ENCODE measurements at regions not wholly inside any gene's neighbourhood (a gene's known extent, or its start where the extent isn't known, plus 50 kb on each side); places are given as distances from the start of the nearest gene placed in this dataset.

DNA sequence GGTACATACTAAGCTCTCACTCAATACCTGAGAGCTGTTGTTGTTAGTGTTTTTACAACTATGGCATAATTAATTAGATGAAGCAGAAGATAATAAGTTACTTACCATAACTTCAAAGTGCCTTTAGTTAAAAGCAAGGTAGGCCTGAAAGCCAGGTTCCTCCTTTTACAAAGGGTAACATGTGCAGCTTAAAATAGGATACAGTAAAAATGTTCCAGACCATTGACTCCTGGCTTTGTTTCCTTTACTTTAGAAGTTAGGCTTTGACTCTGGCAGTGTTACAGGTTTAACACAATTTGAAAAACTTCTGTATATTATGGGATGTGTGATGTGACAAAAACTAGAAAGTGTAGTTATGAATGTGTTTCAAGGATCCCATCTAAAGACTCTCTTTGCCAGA is 522.5 kb downstream of the EPM2A start:
- DNase-seq = no peak

DNA sequence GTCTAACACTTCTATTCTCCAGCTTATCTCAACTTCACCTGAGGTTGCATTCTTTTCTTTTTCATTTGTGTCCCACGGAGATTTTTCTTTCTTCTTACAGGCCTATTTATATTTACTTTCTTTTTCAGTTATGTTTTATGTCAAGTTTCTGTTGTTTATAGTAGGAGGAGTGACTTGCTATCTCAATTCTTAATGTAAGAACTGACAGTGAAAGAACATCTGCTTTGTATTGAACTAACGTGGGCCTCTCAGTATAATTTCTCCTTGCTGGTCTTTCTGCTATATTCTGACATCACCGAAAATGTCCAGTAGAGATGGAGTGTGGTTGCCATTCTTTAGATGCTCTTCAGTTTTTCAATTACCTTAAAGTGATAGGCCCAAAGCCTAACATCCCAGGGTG is 521.7 kb downstream of the EPM2A start:
- no peak for DNase-seq

DNA sequence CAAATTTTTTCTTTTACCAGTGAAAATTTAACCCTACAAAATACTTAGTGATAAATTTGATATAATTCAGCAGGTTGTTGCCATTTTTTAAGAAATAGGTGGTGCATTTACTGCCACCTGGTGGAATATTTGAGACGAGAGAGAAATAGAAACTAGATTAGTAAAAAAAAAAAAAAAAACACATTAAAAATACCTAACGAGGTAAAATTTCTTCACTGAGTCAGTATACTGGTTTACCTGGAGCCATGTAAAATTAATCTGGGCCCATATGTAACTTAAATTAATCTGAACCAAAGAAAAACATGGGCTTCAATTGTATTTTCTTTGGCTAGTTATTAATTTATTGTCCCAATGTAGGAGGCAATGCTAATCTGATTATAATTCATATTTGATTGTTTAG is 520.8 kb downstream of the EPM2A start:
- DNase-seq = peak; percentile 10 to 65

DNA sequence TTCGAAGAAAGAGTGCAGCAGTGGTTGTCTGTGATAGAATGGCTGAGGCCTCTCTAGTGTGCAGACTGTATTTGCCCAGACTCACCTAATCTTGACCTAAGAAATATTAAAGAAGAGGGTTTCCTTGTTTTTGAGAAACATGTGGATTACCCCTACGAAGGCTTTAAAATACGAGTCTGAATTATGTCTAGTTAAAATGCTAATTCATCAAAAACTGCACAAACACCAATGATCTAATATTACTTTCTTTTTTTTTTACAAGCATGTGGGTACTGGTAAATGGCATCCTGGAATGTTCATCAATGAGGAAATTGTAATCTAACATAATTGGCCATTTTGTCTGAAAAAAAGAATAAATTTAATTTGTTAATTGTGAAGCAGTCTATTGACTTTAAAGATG is 510.9 kb downstream of the EPM2A start:
- DNase-seq = no peak

DNA sequence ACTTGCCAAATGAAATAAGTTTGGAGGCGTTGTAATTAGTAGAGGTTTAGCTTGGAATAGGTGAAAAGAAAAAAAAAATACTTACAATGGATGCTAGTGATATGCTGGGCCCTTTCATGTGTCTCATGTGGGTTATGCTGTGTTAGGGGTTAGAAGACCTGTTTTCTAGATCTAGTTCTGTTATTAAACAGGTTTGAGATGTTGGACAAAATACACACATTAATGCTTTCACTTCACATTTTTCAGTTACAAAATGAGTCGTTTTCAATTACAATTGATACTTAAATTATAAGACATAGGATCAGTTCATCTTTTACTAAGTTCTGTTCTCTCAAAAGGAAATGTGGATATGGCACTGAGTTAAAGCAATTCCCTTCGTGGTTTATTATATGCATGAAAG is 509.8 kb downstream of the EPM2A start:
- no peak for DNase-seq

DNA sequence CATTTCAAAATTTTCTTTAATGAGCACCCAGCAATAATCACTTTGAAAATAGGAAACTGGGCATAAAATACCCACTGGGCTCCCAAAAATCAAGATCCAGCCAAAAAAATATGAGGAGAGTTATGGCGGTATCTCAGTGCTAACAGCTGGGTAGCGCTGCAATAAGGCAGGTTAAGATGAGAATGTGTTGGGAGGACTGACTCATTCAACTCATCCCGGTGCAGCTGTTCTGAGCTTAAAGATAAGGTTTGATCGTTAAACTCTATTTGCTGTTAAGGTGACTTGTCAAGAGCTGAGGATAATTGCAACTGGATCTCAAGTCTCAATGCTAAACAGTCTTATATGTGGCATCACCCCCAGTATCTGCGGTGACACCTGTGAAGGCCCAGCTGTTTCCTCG is 507.7 kb downstream of the EPM2A start:
- DNase-seq = no peak

DNA sequence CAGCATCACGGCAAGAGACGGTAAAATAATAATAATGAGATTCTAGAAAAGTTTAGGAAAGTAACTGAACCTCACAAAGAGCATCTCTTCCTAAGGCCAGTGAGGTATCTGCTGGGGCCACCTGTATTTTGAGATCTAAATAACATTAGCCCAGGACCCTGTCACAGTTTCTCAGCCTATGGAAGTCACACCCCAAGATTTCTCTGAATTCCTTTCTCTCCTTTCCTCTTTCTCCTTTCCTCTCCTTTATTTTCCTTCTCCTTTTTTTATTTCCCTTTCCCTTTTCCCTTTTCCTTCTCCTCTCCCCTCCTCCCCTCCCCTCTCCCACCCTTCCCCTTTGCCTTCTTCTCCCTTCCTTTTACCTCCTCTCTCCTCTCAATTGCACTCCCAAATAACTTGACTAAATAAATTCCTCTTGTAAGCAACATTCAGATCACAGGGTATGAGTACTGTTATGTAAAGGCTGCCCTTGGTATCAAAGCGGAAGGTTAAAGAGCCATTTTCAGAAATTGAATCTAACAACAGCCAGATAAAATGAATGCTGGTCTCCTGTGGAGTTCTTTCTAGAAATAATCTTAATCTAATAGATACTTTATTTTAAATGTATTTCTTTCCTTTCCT is 506.2 kb downstream of the EPM2A start:
- no peak for DNase-seq

DNA sequence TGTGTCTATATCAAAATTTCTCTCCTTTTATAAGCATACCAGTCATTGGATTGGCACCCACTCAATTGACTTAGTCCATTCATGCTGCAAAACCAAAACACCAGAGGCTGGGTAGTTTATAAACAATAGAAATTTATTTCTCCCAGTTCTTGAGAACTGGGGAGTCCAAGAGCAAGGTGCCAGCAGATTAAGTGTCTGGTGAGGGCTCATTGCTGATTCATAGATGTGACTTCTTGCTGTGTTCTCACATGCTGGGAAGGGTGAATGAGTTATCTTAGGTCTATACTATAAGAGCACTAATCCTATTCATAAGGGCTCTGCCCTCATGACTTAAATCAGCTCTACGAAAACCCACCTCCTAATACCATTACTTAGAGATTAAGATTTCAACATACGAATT is 501.4 kb downstream of the EPM2A start:
- no peak for DNase-seq

DNA sequence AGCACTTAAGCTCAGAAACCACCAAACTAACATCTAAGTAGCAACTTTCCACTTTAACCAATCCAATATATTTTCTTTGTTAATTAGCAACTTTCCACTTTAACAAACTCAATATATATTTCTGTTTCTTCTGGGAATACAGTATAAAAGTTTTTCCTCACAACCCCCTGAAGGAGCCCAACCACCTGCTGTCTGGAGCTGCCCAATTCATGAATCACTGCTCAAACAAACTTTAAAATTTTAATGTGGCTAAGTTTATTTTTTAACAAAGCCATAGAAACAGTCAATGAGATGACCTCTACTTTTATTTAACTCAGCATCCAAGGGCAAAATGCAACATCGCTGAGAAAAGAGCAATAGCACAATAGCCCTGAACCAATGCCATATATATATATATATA is 500.1 kb downstream of the EPM2A start:
- DNase-seq = no peak

DNA sequence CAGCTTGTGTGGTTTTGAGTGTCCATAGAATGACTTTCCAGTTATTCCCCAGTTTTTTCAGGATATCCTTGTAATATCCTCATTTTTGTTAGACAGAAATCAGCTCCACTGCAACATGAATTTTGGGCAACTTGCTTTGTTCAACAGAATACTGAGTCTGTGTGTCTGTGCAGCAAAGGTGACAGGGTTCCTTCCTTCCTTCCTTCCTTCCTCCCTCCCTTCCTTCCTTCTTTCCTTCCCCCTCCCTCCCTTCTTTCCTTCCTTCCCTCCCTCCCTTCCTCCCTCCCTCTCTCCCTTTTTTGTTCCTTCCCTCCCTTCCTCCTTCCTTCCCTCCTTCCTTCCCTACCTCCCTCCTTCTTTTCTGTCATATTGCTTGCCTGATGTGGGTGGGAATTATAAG is 496.5 kb downstream of the EPM2A start:
- no peak for DNase-seq

DNA sequence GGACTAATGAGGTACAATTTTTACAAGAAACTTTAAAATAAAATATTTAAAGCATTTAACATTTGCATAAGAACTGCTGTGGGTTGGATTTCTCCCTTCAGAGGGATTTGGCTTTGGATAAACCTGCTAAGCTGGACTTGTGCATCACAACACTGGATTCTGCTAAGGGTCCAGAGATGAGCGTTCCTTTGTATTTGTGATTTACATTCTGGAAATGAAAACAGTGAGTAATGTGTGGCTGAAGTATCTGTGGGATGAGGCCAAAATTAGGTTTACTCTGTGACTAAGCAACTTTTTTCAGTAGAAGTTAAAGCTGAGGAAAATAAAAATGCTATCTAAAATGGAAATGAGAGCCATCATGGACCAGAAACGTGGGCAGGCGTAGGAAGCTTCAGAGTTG is 494.3 kb downstream of the EPM2A start:
- DNase-seq = no peak

DNA sequence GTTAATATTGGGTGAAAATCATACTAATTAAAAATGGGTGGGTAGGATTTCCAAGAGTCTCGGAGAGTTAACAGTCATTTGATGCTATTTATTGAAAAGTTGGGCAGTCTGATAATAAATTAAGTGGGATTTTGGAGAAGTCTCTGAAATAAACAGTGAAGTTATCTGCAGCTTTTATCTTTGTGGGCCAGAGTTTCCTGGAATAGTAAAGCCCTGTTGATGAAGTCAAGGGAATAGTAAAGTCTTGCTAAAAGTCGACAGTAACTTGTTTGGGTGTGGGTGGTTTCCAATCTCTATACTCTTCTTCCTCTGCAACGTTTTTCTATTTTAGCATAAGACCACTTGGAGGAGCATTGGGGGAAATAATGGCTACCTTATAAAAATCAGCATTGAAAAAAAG is 493.6 kb downstream of the EPM2A start:
- no peak for DNase-seq

DNA sequence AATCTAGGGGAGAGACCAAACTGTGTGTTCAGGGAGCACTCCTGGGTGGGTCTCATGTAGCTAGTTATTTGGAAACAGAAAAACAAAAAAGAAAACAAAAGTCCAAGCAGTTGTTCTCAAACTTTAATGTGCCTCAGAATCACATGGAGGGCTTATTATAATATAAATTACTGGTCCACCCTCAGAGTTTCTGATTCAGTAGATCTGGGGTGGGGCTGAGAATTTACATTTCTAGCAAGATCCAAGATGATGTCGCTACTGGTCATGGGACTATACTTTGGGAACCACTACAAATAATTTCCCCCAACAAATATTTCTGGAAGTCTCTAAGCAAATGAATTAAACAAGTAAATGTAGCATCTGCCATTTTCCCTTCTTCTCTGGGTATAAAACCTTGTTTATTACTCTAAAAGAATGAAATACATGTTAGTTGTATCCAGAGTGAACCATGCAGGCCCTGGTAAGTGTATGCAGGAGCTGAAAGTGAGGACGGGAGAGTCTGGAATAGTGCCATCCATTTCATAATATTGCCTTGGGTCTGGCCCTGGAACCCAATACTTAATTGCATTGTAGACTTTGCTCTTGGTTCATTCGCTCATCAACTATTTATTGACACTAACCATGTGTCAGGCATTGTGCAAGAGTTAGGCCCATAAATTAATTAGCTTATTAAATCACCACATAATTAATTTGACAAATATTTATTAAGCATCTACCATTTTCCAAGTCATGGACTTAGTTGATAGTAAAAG is 490.8 kb downstream of the EPM2A start:
- DNase-seq = no peak

DNA sequence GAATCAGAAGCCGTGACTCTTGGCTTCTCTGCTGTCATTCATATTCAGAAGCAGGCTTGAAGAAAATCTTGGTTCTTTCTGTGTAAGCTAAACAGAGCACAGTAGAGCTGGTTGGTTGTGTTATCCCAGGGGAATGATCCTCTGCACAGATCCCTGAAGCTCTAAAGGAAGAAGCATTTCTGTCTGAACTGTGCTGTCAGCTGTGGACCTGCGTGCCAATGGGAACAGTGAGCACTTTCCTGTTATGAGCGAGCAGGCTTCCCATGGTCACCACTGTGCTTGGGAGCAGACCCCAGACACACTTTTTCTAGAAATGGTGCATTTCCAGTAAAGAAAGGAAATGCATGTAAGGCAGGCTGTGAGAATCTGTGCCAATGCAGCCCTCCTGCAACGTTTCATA is 490.2 kb downstream of the EPM2A start:
- no peak for DNase-seq

DNA sequence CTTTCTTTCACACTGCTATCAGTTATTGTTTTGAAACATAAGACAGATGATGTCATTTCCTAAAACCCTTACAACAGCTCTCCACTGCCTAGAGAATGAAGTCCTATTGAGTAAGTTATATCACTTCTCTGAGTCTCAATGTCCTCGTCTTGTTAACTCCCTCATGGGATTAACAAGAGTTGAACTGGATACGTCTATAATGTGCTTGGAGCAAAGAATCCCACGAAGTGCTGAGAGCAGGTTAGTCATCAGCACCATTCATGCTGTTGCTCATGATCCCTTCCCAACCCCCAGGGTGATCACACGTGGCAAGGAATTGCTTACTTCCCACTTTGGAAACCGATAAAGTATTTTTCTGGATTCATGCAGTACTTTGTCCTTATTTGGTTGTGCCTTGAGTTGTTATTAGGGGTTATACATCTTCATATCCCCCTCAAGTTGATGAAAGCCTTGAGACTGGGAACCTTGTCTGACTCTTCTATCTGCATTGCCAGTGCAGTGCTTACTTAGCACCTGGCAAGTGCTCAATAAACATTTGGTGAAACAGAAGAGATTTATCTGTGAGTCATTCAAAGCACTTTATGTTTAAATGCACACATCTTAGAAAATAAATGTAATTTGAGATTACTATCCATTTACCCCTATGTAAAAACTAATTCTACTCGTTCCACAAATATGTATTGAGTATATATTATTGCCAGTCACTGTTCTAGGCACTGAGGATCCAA is 487.5 kb downstream of the EPM2A start:
- DNase-seq = no peak

DNA sequence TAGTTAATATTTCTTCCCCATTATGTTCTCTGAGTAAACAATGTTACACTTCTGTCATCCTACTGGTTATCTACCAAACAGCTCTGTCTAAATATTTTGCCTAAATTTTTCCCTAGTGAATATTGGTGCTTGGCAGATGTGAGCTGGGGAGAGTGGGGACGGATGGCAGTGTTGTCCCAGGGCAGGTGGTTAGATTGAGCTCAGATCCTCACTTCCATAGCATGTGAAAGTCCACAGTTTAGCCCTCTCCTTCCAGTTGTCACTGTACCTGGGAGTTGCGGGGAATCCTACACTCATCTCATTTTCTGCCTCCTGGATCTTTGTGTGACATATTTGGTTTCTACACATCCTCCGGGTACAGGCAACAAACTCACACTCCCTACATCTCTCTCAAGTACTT is 484.9 kb downstream of the EPM2A start:
- no peak for DNase-seq

DNA sequence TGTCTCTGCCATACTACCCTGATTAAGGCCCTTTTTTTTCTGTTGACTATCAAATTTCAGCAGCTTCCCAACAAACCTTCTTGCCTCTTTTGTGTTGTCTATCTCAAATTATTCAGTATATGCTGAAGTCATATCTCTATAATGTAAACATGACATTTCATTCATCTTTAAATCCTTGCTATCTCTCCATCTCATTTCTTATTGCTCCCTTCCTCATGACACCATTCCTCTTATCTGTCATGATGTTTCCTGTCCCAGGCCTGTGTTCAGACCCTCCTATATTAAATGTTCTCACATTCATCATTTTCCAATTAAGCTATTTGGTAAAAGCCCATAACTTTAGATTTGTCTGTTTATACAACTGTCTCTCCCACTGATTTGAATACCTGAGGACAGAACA is 482.6 kb downstream of the EPM2A start:
- no peak for DNase-seq

DNA sequence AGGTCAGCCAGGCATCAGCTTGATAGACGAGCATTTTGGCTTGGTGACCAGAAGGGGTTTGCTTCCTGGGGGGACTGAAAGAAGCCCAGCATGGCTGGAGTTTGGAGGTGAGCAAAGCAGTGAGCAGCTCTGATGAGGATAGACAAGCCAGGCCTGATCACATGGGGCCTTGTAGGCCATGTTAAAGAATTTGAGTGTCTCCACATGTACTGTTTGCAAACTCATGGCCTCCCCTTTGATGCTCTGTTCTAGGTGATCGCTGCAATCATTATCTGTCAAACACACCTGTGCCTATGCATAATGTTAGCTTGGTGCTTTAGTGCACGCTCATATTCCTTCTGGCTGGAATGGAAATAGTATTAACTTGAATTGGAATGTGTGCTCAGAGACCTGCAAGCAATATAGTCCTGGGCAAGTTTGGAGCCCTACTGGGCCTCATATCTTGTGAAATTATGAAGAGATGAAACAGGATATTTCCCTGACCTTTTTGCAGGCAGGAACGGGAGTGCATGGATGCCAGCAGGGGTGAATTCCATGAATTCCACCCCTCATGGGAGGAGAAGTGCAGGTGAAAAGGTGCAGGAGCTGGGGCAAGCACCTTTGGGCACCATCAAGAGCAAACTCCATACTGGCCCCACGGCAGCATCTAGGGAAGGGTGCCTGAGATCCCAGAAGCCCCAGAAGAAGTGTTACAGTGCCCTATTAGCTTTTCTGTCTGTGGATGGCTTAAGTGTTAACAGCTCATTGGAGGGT is 480.5 kb downstream of the EPM2A start:
- no peak for DNase-seq

DNA sequence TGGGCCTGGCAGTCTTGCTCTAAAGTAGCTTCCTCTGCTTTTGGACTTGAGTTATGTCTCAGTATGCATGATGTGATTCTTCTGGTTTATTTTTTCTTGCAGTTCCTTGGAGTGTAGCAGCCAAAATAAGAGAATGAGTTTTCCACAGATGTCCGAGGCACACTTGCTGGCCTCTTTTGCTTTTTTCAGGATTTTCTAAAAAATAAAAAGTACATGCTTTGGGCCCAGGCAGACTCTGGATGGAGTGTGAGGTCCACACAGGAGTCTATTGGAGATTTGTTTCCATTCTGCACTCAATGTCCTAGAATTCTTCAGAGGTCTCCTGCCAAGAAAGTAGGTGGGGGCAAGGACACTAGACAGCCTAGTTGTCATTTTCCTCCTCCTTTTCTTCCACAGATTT is 477.6 kb downstream of the EPM2A start:
- no peak for DNase-seq

DNA sequence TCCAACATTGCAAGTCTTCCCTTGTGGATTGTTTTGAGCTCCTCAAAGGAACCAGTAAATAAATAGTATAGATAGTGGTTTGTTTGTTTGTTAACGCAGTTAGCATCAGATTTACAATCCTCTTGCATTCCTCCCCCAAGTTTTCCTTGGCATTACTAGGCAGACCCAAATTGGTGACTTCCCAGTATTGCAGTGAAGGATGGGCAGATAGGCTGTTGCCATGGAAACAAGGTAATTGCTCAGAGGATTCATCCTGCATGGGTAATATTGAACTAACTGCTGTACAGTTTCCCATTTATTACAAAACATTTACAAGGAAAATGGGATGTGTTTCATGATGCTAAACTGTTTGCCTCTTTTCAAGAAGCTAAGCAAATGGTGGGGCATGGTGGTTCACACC is 477.2 kb downstream of the EPM2A start:
- no peak for DNase-seq

DNA sequence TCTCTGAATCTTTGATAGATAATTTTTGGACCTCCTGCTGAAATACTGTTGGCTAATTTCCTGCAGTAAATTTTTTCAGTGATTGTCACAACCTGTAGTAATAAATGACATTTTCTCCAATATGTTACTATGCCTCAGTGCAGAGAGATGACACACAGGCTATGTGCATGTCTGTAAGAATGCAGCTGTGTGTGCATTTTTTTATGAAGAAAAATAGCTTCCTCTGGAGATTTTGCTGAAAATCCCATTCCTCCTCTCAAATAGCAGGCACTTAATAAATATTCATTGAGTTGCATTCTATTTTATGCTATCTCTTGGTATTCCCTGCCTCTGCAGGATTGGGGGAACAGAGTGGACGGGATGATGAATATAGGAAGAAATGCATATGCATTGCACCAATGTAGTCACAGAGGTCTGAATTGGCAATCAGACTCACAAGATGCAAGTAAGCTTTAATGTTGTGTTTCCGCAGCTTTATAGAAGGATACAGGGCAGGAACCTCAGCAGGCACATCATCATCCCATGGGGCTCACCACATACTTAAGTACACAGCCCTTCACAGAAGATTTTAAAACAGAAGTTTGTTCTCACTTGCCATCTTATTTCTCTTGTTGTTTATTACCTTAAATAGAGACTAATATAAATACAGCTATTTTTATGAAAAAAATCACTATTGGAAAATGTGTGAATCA is 474.7 kb downstream of the EPM2A start:
- no peak for DNase-seq

DNA sequence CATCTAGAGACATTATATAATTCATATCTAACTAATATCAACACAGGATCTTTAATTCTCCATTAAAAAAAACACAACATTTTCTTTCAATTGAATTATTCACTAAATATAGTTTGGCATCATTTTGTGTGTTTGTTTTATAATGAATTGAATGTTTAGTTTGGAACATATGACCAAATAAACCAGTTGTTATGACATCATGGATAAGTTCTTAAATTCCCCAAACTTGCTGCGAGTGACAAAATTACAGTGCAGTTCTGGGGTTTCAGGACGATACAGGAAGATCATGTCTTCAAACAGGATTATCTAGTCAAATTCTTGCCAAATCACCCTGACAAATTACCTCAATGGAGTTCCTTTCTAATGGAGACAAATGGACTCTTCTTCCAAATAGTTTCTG is 473.6 kb downstream of the EPM2A start:
- no peak for DNase-seq

DNA sequence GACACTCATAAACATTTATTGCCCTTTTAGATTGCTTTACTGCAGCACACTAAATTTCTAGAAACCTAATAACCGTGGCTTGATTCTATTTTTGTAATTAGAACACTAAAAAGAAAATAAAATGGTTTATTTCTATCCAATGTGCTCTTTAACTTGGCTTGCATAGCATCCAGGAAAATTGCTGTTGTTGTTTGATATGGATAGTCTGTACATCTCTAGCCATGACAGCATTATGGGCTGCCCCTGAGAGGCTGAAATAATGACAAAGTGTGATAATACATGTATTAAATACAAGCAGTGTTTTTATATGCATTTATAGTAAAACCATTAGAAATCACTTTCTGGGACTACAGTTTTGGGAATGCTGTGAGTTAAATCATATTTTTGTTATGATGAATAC is 472.5 kb downstream of the EPM2A start:
- DNase-seq = no peak

All from inflammatory macrophage treated with lipopolysaccharide for 1 hour (primary cell).